IMR-90 (cell line): ENCODE measurements at regions not wholly inside any gene's neighbourhood (a gene's known extent, or its start where the extent isn't known, plus 50 kb on each side); places are given as distances from the start of the nearest gene placed in this dataset.

Source experiments
- ATAC-seq: fragments of 200-7000 bp; cut with Tn5 transposase; 2 replicates; pipeline ENCODE4 v1.9.1; 2020; ENCODE audit warnings: low read depth, mild to moderate bottlenecking, moderate library complexity
- BruUV-seq: library from RNA; stranded (reverse); fragments of 400-500 nt; replicated peaks from 2 replicates; lab custom pipeline; 2021; lab: Mats Ljungman, UMichigan
- CTCF ChIA-PET: fragments of 300-600 bp; formaldehyde crosslinking; extraction: SDS; loops from one replicate; lab custom pipeline; 2021; ENCODE audit warnings: antibody characterized with exemption; lab: Yijun Ruan, JAX
- POLR2A ChIA-PET: fragments of 300-600 bp; sonication (Branson Sonifier 250); formaldehyde crosslinking; loops from one replicate; lab custom pipeline; 2022; ENCODE audit warnings: antibody characterized with exemption; ENCODE audit not compliant: unreplicated experiment; lab: Charles Lee
- DNase-seq: peaks from one replicate; pipeline ENCODE4 v3.0.0; 2013
- H2AFZ ChIP-seq: replicated peaks from 2 replicates; pipeline ENCODE3; 2013; ENCODE audit warnings: low read length, mild to moderate bottlenecking; ENCODE audit not compliant: poor library complexity
- H2AK5ac ChIP-seq: 2 replicates; pipeline ENCODE4 v1.6.1; 2013; ENCODE audit warnings: low read depth, low read length, inconsistent platforms
- H2AK9ac ChIP-seq: replicated peaks from 2 replicates; pipeline ENCODE3; 2013; ENCODE audit warnings: mild to moderate bottlenecking, low read depth, low read length, moderate library complexity; ENCODE audit not compliant: poor library complexity
- H2BK120ac ChIP-seq: 2 replicates; pipeline ENCODE4 v1.6.1; 2013; ENCODE audit warnings: low read depth, low read length, inconsistent platforms
- H2BK15ac ChIP-seq: 3 replicates; pipeline ENCODE4 v1.6.1; 2013; ENCODE audit warnings: low read depth, low read length, inconsistent platforms
- H2BK20ac ChIP-seq: 2 replicates; pipeline ENCODE4 v1.6.1; 2013; ENCODE audit warnings: low read depth, mild to moderate bottlenecking, inconsistent platforms, low read length, moderate library complexity
- H2BK5ac ChIP-seq: 2 replicates; pipeline ENCODE4 v1.6.1; 2013; ENCODE audit warnings: mild to moderate bottlenecking, low read depth, low read length, inconsistent platforms; ENCODE audit not compliant: poor library complexity, severe bottlenecking
- H3K14ac ChIP-seq: replicated peaks from 2 replicates; pipeline ENCODE4 v1.6.1; 2013; ENCODE audit warnings: low read depth, low read length, inconsistent platforms
- H3K18ac ChIP-seq: 2 replicates; pipeline ENCODE4 v1.6.1; 2013; ENCODE audit warnings: low read depth, low read length, control low read depth
- H3K23ac ChIP-seq: 2 replicates; pipeline ENCODE4 v1.6.1; 2013; ENCODE audit warnings: low read depth, low read length, inconsistent platforms
- H3K27ac ChIP-seq: 2 replicates; pipeline ENCODE4 v1.5.1; 2013; ENCODE audit warnings: mild to moderate bottlenecking, control low read depth, low read length; ENCODE audit not compliant: insufficient read depth
- H3K27me3 ChIP-seq: 2 replicates; pipeline ENCODE4 v1.6.1; 2013; ENCODE audit warnings: low read length; ENCODE audit not compliant: control insufficient read depth, insufficient read depth
- H3K36me3 ChIP-seq: 2 replicates; pipeline ENCODE4 v1.6.1; 2013; ENCODE audit warnings: low read length, mixed read lengths; ENCODE audit not compliant: control insufficient read depth, insufficient read depth
- H3K4ac ChIP-seq: 2 replicates; pipeline ENCODE4 v1.6.1; 2013; ENCODE audit warnings: low read depth, low read length, inconsistent platforms
- H3K4me1 ChIP-seq: 2 replicates; pipeline ENCODE4 v1.6.1; 2013; ENCODE audit warnings: low read length, mixed read lengths; ENCODE audit not compliant: control insufficient read depth, insufficient read depth
- H3K4me2 ChIP-seq: 2 replicates; pipeline ENCODE4 v1.6.1; 2013; ENCODE audit warnings: low read depth, mild to moderate bottlenecking, control low read depth, low read length, moderate library complexity
- H3K4me3 ChIP-seq: 2 replicates; pipeline ENCODE4 v1.5.1; 2013; ENCODE audit warnings: low read depth, mild to moderate bottlenecking, control low read depth, low read length, moderate library complexity; ENCODE audit not compliant: insufficient read depth
- H3K56ac ChIP-seq: 2 replicates; pipeline ENCODE4 v1.6.1; 2013; ENCODE audit warnings: low read length, inconsistent platforms; ENCODE audit not compliant: insufficient read depth; ENCODE audit errors: extremely low read depth
- H3K79me1 ChIP-seq, 2 experiments: 2 replicates each; pipeline ENCODE4 v1.6.1; 2013; ENCODE audit warnings: low read length in 2 of 2, inconsistent platforms in 1 of 2, low read depth in 1 of 2
- H3K9ac ChIP-seq: 2 replicates; pipeline ENCODE4 v1.6.1; 2013; ENCODE audit warnings: low read depth, low read length, control low read depth
- H3K9me1 ChIP-seq: 2 replicates; pipeline ENCODE4 v1.6.1; 2013; ENCODE audit warnings: low read length, inconsistent platforms; ENCODE audit not compliant: insufficient read depth
- H3K9me3 ChIP-seq: 2 replicates; pipeline ENCODE4 v1.6.1; 2013; ENCODE audit warnings: low read length; ENCODE audit not compliant: control insufficient read depth, insufficient read depth
- H4K20me1 ChIP-seq: 2 replicates; pipeline ENCODE4 v1.6.1; 2013; ENCODE audit warnings: low read length, inconsistent platforms; ENCODE audit not compliant: insufficient read depth
- H4K5ac ChIP-seq: 2 replicates; pipeline ENCODE4 v1.6.1; 2013; ENCODE audit warnings: mild to moderate bottlenecking, low read depth, low read length, control low read depth
- H4K8ac ChIP-seq, 2 experiments: 2 replicates each; pipeline ENCODE4 v1.6.1; 2013; ENCODE audit warnings: low read depth in 2 of 2, low read length in 2 of 2, control low read depth in 1 of 2, inconsistent platforms in 1 of 2
- H4K91ac ChIP-seq: 2 replicates; pipeline ENCODE4 v1.6.1; 2013; ENCODE audit warnings: low read depth, low read length, inconsistent platforms; ENCODE audit not compliant: insufficient read depth
- BHLHE40 ChIP-seq: fragments of 150-350 bp; IDR thresholded peaks from 2 replicates; pipeline ENCODE4 v1.6.1; 2016; ENCODE audit warnings: mild to moderate bottlenecking, low read depth, low read length
- CEBPB ChIP-seq: IDR thresholded peaks from 2 replicates; pipeline ENCODE4 v1.6.1; 2012; ENCODE audit warnings: low read depth, low read length, improper control_type of control experiment
- CHD1 ChIP-seq: IDR thresholded peaks from 2 replicates; pipeline ENCODE4 v1.6.1; 2012; ENCODE audit warnings: low read depth, low read length, improper control_type of control experiment
- FOS ChIP-seq: fragments of 150-350 bp; IDR thresholded peaks from 2 replicates; pipeline ENCODE4 v1.6.1; 2016; ENCODE audit warnings: low read depth, low read length
- MAFK ChIP-seq: IDR thresholded peaks from 2 replicates; pipeline ENCODE4 v1.6.1; 2012; ENCODE audit warnings: low read depth, low read length, improper control_type of control experiment
- MXI1 ChIP-seq: IDR thresholded peaks from 2 replicates; pipeline ENCODE4 v1.6.1; 2012; ENCODE audit warnings: low read depth, mild to moderate bottlenecking, low read length, moderate library complexity, borderline replicate concordance
- NFE2L2 ChIP-seq: fragments of 150-350 bp; IDR thresholded peaks from 2 replicates; pipeline ENCODE4 v1.6.1; 2016; ENCODE audit warnings: low read depth, mild to moderate bottlenecking, low read length
- POLR2A ChIP-seq: IDR thresholded peaks from 2 replicates; pipeline ENCODE4 v1.6.1; 2012; ENCODE audit warnings: mild to moderate bottlenecking, low read depth, low read length
- RAD21 ChIP-seq: IDR thresholded peaks from 2 replicates; pipeline ENCODE4 v1.6.1; 2012; ENCODE audit warnings: low read length, improper control_type of control experiment
- RCOR1 ChIP-seq: IDR thresholded peaks from 2 replicates; pipeline ENCODE4 v1.6.1; 2012; ENCODE audit warnings: mild to moderate bottlenecking, low read length, improper control_type of control experiment; ENCODE audit not compliant: insufficient replicate concordance
- RFX5 ChIP-seq: IDR thresholded peaks from 2 replicates; pipeline ENCODE4 v1.8.0; 2012; ENCODE audit warnings: low read depth, mild to moderate bottlenecking, low read length, moderate library complexity
- SMC3 ChIP-seq: fragments of 150-350 bp; IDR thresholded peaks from 2 replicates; pipeline ENCODE4 v1.6.1; 2016; ENCODE audit warnings: low read depth, mild to moderate bottlenecking, antibody characterized with exemption, low read length, moderate library complexity
- WGBS, 2 experiments: methylation state at CpG; one replicate each; pipeline versions ENCODE4 v1.1.5 to v1.1.7; 2013; ENCODE audit warnings: missing lambda C conversion rate in 2 of 2; ENCODE audit not compliant: insufficient read length in 1 of 2; ENCODE audit errors: extremely low coverage in 2 of 2; 5-methylcytosine and 5-hydroxymethylcytosine counted together
- dilution Hi-C: fragments of 300-500 bp; cut with HindIII; formaldehyde crosslinking; loops from one replicate; pipeline ENCODE4 v1.14.3; 2018; ENCODE audit warnings: low sequenced_read_pairs; ENCODE audit not compliant: unreplicated experiment
- in situ Hi-C: fragments of 300-500 bp; cut with MboI; formaldehyde crosslinking; loops from 3 replicates; pipeline ENCODE4 v1.14.3; 2019; ENCODE audit warnings: low sequenced_read_pairs, inconsistent platforms, mixed read lengths
- intact Hi-C: fragments of 100-400 bp; cut with micrococcal nuclease; formaldehyde crosslinking; loops from 2 replicates; pipeline ENCODE4 v1.10.0; 2022
- TF ChIP-seq, protein P1 (sequence below): fragments of 150-350 bp; IDR thresholded peaks from 2 replicates; pipeline ENCODE4 v1.6.1; 2016; ENCODE audit warnings: low read depth, mild to moderate bottlenecking, low read length, moderate library complexity, borderline replicate concordance
- TF ChIP-seq, protein P2 (sequence below): fragments of 150-350 bp; IDR thresholded peaks from 2 replicates; pipeline ENCODE4 v1.6.1; 2017; ENCODE audit warnings: mild to moderate bottlenecking, antibody characterized with exemption, low read length, low read depth
- TF ChIP-seq, protein P3 (sequence below): conservative IDR thresholded peaks from 2 replicates; pipeline ENCODE4 v1.5.1; 2012; ENCODE audit warnings: mild to moderate bottlenecking, low read depth, low read length, improper control_type of control experiment

- DNase-seq, result no peak
- H3K4me3 ChIP-seq, result no peak overlapping the region
- no peak overlapping the region for H2AFZ ChIP-seq
- no peak overlapping the region; the same call in 2 of the 3 replicates for H2BK15ac ChIP-seq
- no peak overlapping the region for H4K91ac ChIP-seq
- H3K4ac ChIP-seq, result no peak overlapping the region
- no peak overlapping the region for H3K23ac ChIP-seq
- H4K20me1 ChIP-seq, result no peaks in the 10 kb centered on the region
- no peak overlapping the region for H2AK9ac ChIP-seq
- H3K36me3 ChIP-seq, result no peaks in the 10 kb centered on the region
- H3K27ac ChIP-seq, result no peak overlapping the region
- H4K5ac ChIP-seq, result no peak overlapping the region
- CTCF ChIA-PET, result no interaction called here
- intact Hi-C loops, result no loop called here
- no peaks in the 10 kb centered on the region for H3K27me3 ChIP-seq
- no peaks in the 10 kb centered on the region for H3K79me1 ChIP-seq
- H4K8ac ChIP-seq, result no peak overlapping the region
- no peaks in the 10 kb centered on the region; the same call in 1 of the 2 replicates for H3K4me1 ChIP-seq
- no peak overlapping the region for H3K18ac ChIP-seq
- no peak overlapping the region for H2AK5ac ChIP-seq
- in situ Hi-C loops, result no loop called here
- no peak overlapping the region for H2BK20ac ChIP-seq
- POLR2A ChIA-PET, result no interaction called here
- H2BK120ac ChIP-seq, result no peak overlapping the region
- no TSS peak for BruUV-seq
- dilution Hi-C loops, result no loop called here
- H3K9ac ChIP-seq, result no peak overlapping the region
- H3K56ac ChIP-seq, result no peak overlapping the region
- ATAC-seq, result no peak
- no peaks in the 10 kb centered on the region for H3K9me3 ChIP-seq
- WGBS, 2 experiments, result no CpG with 5 or more reads among the region's 2 CpGs
- H3K14ac ChIP-seq, result no peak overlapping the region
- no peak for TF ChIP-seq BHLHE40
- TF ChIP-seq RAD21, result no peak
- TF ChIP-seq RFX5, result no peak
- no peak for TF ChIP-seq MXI1
- TF ChIP-seq, protein P1, sequence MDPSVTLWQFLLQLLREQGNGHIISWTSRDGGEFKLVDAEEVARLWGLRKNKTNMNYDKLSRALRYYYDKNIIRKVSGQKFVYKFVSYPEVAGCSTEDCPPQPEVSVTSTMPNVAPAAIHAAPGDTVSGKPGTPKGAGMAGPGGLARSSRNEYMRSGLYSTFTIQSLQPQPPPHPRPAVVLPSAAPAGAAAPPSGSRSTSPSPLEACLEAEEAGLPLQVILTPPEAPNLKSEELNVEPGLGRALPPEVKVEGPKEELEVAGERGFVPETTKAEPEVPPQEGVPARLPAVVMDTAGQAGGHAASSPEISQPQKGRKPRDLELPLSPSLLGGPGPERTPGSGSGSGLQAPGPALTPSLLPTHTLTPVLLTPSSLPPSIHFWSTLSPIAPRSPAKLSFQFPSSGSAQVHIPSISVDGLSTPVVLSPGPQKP, result no peak
- no peak for TF ChIP-seq FOS
- TF ChIP-seq RCOR1, result no peak
- TF ChIP-seq CHD1, result no peak
- no peak for TF ChIP-seq SMC3
- TF ChIP-seq, protein P2, sequence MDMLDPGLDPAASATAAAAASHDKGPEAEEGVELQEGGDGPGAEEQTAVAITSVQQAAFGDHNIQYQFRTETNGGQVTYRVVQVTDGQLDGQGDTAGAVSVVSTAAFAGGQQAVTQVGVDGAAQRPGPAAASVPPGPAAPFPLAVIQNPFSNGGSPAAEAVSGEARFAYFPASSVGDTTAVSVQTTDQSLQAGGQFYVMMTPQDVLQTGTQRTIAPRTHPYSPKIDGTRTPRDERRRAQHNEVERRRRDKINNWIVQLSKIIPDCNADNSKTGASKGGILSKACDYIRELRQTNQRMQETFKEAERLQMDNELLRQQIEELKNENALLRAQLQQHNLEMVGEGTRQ, result no peak
- TF ChIP-seq, protein P3, sequence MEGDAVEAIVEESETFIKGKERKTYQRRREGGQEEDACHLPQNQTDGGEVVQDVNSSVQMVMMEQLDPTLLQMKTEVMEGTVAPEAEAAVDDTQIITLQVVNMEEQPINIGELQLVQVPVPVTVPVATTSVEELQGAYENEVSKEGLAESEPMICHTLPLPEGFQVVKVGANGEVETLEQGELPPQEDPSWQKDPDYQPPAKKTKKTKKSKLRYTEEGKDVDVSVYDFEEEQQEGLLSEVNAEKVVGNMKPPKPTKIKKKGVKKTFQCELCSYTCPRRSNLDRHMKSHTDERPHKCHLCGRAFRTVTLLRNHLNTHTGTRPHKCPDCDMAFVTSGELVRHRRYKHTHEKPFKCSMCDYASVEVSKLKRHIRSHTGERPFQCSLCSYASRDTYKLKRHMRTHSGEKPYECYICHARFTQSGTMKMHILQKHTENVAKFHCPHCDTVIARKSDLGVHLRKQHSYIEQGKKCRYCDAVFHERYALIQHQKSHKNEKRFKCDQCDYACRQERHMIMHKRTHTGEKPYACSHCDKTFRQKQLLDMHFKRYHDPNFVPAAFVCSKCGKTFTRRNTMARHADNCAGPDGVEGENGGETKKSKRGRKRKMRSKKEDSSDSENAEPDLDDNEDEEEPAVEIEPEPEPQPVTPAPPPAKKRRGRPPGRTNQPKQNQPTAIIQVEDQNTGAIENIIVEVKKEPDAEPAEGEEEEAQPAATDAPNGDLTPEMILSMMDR, result no peak
- TF ChIP-seq CEBPB, result no peak
- TF ChIP-seq NFE2L2, result no peak
- TF ChIP-seq POLR2A, result no peak
- no peak for TF ChIP-seq MAFK
- no peak overlapping the region for H2BK5ac ChIP-seq
- H3K4me2 ChIP-seq, result no peak overlapping the region
- H3K9me1 ChIP-seq, result no peaks in the 10 kb centered on the region
These were observed 282.3 kb downstream of the CD109 start for GRCh38 chr6:73978330-73978729.
